Chondrocyte (in vitro differentiated cells): ENCODE measurements at regions not wholly inside any gene's neighbourhood (a gene's known extent, or its start where the extent isn't known, plus 50 kb on each side); places are given as distances from the start of the nearest gene placed in this dataset.

ENCODE experiments used
- DNase-seq: peaks from one replicate; pipeline ENCODE4 v3.0.0; 2021; ENCODE audit warnings: mixed read lengths, low spot score
- H3K27ac Mint-ChIP-seq: one replicate; pipeline ENCODE4 v1.8.0; 2021; ENCODE audit warnings: mild to moderate bottlenecking, moderate library complexity, mixed read lengths; ENCODE audit not compliant: unreplicated experiment
- H3K27me3 Mint-ChIP-seq: 2 replicates; pipeline ENCODE4 v1.8.0; 2021; ENCODE audit warnings: low read depth, mixed read lengths
- H3K36me3 Mint-ChIP-seq: 2 replicates; pipeline ENCODE4 v1.8.0; 2021; ENCODE audit warnings: low read depth, mixed read lengths
- H3K4me1 Mint-ChIP-seq: 2 replicates; pipeline ENCODE4 v1.8.0; 2021; ENCODE audit warnings: low read depth, mild to moderate bottlenecking, mixed read lengths
- H3K4me3 Mint-ChIP-seq: one replicate; pipeline ENCODE4 v1.8.0; 2021; ENCODE audit warnings: mild to moderate bottlenecking, moderate library complexity, mixed read lengths; ENCODE audit not compliant: unreplicated experiment
- H3K9me3 Mint-ChIP-seq: 2 replicates; pipeline ENCODE4 v1.8.0; 2021; ENCODE audit warnings: low read depth, mixed read lengths
- TF ChIP-seq, protein P1 (sequence below): fragments of 200-600 bp; sonication (generic); IDR thresholded peaks from 2 replicates; pipeline ENCODE4 v1.5.0; 2021; ENCODE audit warnings: antibody characterized with exemption, mild to moderate bottlenecking, moderate library complexity

DNA sequence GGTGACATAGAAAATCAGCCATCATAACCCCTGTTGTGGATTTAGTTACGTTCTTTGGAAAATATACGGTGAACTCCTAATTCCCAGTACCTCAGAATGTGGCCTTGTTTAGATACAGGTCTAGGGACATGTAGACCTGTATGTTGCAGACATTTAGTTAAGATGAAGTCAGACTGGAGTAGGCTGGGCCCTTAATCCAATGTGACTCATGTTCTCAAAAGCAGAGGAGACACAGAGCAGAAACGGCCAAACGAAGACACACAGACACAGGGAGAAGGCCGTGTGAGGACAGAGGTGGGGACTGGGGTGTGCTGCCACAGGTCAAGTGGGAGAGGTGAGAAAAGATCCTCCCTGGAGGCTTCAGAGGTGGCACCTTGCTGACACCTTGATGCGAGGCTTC, 119.0 kb upstream of the PROK2 start:
- Mint-ChIP-seq H3K27ac (no peak overlapping the region), H3K9me3 (no peaks in the 10 kb centered on the region), H3K4me3 (no peak overlapping the region), H3K36me3 (no peaks in the 10 kb centered on the region), H3K27me3 (peaks cover 28% of the 10 kb centered on the region), H3K4me1 (peaks cover 7% of the 10 kb centered on the region)
- TF ChIP-seq, protein P1, sequence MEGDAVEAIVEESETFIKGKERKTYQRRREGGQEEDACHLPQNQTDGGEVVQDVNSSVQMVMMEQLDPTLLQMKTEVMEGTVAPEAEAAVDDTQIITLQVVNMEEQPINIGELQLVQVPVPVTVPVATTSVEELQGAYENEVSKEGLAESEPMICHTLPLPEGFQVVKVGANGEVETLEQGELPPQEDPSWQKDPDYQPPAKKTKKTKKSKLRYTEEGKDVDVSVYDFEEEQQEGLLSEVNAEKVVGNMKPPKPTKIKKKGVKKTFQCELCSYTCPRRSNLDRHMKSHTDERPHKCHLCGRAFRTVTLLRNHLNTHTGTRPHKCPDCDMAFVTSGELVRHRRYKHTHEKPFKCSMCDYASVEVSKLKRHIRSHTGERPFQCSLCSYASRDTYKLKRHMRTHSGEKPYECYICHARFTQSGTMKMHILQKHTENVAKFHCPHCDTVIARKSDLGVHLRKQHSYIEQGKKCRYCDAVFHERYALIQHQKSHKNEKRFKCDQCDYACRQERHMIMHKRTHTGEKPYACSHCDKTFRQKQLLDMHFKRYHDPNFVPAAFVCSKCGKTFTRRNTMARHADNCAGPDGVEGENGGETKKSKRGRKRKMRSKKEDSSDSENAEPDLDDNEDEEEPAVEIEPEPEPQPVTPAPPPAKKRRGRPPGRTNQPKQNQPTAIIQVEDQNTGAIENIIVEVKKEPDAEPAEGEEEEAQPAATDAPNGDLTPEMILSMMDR: no peak
- DNase-seq: no peak

DNA sequence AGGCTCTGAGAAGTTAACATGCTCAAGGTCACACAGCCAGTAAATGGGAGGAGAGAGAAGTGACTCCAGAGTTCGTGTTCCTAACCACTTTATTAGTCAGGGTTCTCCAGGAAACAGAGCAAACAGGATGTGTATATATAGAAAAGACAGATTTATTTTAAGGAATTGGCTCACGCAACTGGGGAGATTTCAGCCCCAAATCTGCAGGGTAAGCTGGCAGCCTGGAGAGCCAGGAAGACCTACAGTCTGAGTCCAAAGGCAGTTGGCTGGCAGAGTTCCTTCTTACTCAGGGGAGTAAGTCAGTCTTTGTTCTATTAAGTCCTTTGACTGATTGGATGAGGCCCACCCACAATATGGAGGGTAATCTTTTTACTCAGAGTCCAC, 118.2 kb upstream of the PROK2 start:
- TF ChIP-seq, protein P1: no peak
- H3K4me1 Mint-ChIP-seq: peaks cover 7% of the 10 kb centered on the region
- DNase-seq: no peak
- no peaks in the 10 kb centered on the region for H3K9me3 Mint-ChIP-seq
- H3K4me3 Mint-ChIP-seq: no peak overlapping the region
- H3K27ac Mint-ChIP-seq: no peak overlapping the region
- H3K36me3 Mint-ChIP-seq: no peaks in the 10 kb centered on the region
- peaks cover 29% of the 10 kb centered on the region for H3K27me3 Mint-ChIP-seq

DNA sequence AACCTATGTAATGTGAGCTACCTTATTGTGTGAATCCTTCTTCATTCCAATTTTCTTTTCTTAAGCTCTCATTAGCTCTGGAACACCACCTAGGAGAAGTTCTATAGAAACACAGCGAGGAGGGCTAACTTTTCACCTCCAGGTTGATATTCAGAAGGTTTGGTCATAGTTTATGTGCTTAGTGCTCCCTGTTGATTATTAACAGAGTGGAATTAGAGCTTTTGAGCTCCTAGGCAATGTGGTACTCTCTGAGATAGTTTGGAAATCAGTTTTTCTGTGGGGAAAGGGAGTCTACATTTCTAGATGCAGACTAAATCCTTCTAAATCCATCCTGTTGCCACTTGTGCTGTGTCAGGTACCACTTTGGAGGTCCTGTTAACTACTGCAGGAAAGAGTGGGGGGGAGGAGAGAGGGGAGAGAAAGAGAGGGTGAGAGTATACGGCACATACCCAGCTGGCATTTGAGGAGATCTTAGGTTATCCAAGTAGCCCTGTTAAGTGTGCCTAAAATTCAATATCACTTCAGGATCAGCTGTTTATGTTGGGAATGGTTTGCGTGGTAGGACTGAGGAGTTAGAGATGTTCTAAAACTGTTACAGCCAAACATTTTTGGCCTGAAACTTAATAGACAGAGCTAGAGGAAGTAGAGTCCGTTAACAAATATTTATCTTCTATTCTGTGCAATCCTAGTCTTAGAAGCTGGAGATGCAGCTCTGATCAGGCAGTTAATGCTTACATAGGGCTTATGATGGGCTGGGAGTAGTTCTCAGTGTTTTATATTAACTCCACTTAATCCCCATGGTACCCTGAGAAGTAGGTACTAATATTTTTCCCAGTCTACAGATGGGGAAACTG, 117.5 kb upstream of the PROK2 start:
- DNase-seq: no peak
- H3K4me1 Mint-ChIP-seq: peaks cover 7% of the 10 kb centered on the region
- no peak overlapping the region for H3K27ac Mint-ChIP-seq
- H3K4me3 Mint-ChIP-seq: no peak overlapping the region
- H3K27me3 Mint-ChIP-seq: peaks cover 32% of the 10 kb centered on the region
- H3K36me3 Mint-ChIP-seq: no peaks in the 10 kb centered on the region
- H3K9me3 Mint-ChIP-seq: no peaks in the 10 kb centered on the region
- TF ChIP-seq, protein P1: no peak

DNA sequence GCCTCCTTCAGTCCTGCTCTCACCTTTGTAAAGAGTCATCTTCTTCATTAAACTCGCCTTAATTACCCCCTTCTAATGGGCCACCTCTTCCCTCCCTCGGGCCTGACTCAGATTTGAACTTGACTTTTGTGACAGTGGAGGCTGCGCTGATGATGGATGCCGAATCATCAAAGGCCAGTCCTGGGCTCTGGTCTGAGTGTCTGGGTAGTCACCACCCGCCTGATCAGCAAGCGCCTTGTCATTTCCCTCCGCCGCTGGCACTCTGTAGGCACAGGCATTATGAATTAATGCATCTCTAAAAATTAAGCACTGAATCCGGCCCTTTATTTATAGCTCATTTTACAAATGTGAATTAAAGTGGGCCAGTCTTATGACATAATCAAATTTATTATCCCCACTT, 116.7 kb upstream of the PROK2 start:
- Mint-ChIP-seq H3K36me3 (no peaks in the 10 kb centered on the region), H3K4me3 (no peak overlapping the region), H3K27me3 (peaks cover 30% of the 10 kb centered on the region), H3K27ac (no peak overlapping the region), H3K4me1 (peaks cover 7% of the 10 kb centered on the region), H3K9me3 (no peaks in the 10 kb centered on the region)
- no peak for DNase-seq
- TF ChIP-seq, protein P1: no peak

DNA sequence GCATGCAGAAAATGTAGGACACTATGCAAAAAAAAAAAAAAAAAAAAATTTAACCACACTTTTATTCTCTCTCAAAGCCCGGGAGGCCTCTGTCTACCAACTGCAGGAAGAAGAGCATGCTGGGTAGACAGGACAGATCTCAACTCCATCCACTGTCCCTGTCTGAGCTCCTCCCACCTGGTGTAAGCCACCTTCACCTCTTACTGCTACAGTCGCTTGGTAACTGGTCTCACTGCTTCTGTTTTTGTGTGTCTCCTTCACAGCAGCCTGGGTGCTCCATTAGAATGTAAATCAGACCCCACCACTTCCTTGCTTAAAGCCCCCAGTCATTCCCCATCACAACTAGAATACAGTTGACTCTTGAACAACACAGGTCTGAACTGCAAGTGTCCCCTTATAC, 115.1 kb upstream of the PROK2 start:
- Mint-ChIP-seq H3K9me3 (no peaks in the 10 kb centered on the region), H3K4me1 (peaks cover 7% of the 10 kb centered on the region), H3K4me3 (no peak overlapping the region), H3K36me3 (no peaks in the 10 kb centered on the region), H3K27ac (no peak overlapping the region), H3K27me3 (peaks cover 38% of the 10 kb centered on the region)
- TF ChIP-seq, protein P1: no peak
- DNase-seq: no peak
